DND-41 (cell line): ENCODE measurements at regions not wholly inside any gene's neighbourhood (a gene's known extent, or its start where the extent isn't known, plus 50 kb on each side); places are given as distances from the start of the nearest gene placed in this dataset.

ENCODE experiments used
- EZH2 ChIP-seq: IDR thresholded peaks from 3 replicates; pipeline ENCODE4 v1.6.1; 2012; ENCODE audit warnings: borderline replicate concordance, low read depth, mild to moderate bottlenecking, moderate library complexity, low read length, inconsistent platforms; ENCODE audit not compliant: severe bottlenecking
- TF ChIP-seq, protein P1 (sequence below): IDR thresholded peaks from 2 replicates; pipeline ENCODE4 v1.5.1; 2012; ENCODE audit warnings: borderline replicate concordance, low read length, moderate library complexity, mild to moderate bottlenecking; ENCODE audit not compliant: poor library complexity, severe bottlenecking; ENCODE audit errors: extremely low read depth

DNA sequence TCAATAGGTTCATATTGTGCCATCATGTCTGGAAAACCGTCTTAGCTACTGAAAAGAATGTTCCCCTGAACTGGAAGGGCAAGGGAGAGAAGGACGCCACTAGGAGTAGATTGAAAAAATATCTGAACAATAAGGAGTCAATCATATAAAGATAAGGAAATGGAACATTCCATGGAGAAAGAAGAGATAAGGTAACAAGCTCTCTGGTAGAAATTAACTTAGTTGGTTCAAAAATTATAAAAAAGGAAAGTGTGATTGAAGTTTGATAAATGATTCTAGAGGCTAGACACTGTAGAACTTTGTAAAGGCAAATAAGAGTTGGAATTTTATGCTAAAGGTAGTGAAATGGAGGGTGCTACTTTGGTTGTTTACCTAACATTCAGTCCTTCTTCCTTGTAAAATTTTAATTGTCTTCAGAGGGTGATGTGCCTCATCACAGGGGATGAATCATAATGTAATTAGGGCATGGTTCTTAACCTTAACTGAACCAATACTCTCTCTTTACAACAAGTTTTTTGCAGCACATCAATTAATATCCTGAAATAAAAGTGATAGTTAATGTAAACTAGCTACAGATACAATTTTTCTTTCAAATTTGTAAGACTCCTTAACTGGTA lies 135.5 kb downstream of the GPX5 start:
- TF ChIP-seq, protein P1, sequence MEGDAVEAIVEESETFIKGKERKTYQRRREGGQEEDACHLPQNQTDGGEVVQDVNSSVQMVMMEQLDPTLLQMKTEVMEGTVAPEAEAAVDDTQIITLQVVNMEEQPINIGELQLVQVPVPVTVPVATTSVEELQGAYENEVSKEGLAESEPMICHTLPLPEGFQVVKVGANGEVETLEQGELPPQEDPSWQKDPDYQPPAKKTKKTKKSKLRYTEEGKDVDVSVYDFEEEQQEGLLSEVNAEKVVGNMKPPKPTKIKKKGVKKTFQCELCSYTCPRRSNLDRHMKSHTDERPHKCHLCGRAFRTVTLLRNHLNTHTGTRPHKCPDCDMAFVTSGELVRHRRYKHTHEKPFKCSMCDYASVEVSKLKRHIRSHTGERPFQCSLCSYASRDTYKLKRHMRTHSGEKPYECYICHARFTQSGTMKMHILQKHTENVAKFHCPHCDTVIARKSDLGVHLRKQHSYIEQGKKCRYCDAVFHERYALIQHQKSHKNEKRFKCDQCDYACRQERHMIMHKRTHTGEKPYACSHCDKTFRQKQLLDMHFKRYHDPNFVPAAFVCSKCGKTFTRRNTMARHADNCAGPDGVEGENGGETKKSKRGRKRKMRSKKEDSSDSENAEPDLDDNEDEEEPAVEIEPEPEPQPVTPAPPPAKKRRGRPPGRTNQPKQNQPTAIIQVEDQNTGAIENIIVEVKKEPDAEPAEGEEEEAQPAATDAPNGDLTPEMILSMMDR, result no peak
- no peak for TF ChIP-seq EZH2
